SK-N-SH (cell line): ENCODE measurements at regions not wholly inside any gene's neighbourhood (a gene's known extent, or its start where the extent isn't known, plus 50 kb on each side); places are given as distances from the start of the nearest gene placed in this dataset.

Experiments used
- CTCF ChIP-seq: fragments of 200-600 bp; sonication (generic); IDR thresholded peaks from 2 replicates; pipeline ENCODE4 v1.6.1; 2017; ENCODE audit warnings: antibody characterized with exemption, mild to moderate bottlenecking, moderate library complexity
- JUND ChIP-seq: IDR thresholded peaks from 2 replicates; pipeline ENCODE4 v1.4.0; 2012
- SIN3A ChIP-seq: IDR thresholded peaks from 2 replicates; pipeline ENCODE4 v1.6.1; 2012; ENCODE audit warnings: low read depth, mild to moderate bottlenecking, low read length, moderate library complexity, borderline replicate concordance
- USF2 ChIP-seq: fragments of 150-350 bp; IDR thresholded peaks from 2 replicates; pipeline ENCODE4 v1.6.1; 2017; ENCODE audit warnings: antibody characterized with exemption, low read length, low read depth, borderline replicate concordance
- YY1 ChIP-seq: IDR thresholded peaks from 2 replicates; pipeline ENCODE4 v1.4.0; 2012; ENCODE audit warnings: low read depth, mild to moderate bottlenecking

- TF ChIP-seq JUND (no peak), CTCF (no peak), YY1 (no peak), SIN3A (no peak), USF2 (no peak)
Observed at GRCh38 chr14:86331341-86331740, 801.4 kb downstream of the FLRT2 start.
